ENCODE measurements at regions not wholly inside any gene's neighbourhood (a gene's known extent, or its start where the extent isn't known, plus 50 kb on each side); places are given as distances from the start of the nearest gene placed in this dataset.

DNA sequence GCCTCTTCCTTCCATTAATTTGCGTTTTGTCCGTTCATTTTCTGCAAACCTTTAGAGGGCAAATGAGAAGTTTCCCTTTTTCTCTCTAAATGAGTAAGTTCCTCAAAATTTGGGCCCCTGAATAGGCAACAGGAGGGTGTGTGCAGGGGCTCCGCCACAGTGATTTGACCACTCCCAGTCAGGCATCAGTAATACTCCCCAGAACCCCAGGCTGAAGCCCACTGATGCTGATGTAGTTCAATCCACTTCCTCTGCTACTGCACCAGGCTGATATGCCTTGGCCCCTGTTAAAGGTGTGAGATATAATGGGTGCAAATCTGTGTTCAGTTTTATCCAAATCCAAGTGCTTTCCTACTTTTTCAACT lies 1150.0 kb downstream of the RPIA start:
- TF ChIP-seq, protein P1, sequence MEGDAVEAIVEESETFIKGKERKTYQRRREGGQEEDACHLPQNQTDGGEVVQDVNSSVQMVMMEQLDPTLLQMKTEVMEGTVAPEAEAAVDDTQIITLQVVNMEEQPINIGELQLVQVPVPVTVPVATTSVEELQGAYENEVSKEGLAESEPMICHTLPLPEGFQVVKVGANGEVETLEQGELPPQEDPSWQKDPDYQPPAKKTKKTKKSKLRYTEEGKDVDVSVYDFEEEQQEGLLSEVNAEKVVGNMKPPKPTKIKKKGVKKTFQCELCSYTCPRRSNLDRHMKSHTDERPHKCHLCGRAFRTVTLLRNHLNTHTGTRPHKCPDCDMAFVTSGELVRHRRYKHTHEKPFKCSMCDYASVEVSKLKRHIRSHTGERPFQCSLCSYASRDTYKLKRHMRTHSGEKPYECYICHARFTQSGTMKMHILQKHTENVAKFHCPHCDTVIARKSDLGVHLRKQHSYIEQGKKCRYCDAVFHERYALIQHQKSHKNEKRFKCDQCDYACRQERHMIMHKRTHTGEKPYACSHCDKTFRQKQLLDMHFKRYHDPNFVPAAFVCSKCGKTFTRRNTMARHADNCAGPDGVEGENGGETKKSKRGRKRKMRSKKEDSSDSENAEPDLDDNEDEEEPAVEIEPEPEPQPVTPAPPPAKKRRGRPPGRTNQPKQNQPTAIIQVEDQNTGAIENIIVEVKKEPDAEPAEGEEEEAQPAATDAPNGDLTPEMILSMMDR (IDR thresholded peaks at IDR 0.05): no peak
- no peak for TF ChIP-seq POLR2A (IDR thresholded peaks at IDR 0.05)

All from body of pancreas (tissue), 4 donors.